Mesothelial cell of epicardium (in vitro differentiated cells): ENCODE measurements at regions not wholly inside any gene's neighbourhood (a gene's known extent, or its start where the extent isn't known, plus 50 kb on each side); places are given as distances from the start of the nearest gene placed in this dataset.
"Not testable (repeated sequence)": the region's sequence is repeated elsewhere in the genome, so short reads cannot be mapped to it uniquely, and the experiment has no call there.

ENCODE experiments used
- DNase-seq, 2 experiments: peaks; one replicate each; pipeline ENCODE4 v3.0.0; 2021; ENCODE audit warnings: low spot score in 2 of 2; ENCODE audit not compliant: unreplicated experiment in 2 of 2
- H3K27ac Mint-ChIP-seq: 2 replicates; pipeline ENCODE4 v1.8.0; 2021; ENCODE audit warnings: mixed read lengths
- H3K27me3 Mint-ChIP-seq: 2 replicates; pipeline ENCODE4 v1.8.0; 2021; ENCODE audit warnings: low read depth, mixed read lengths
- H3K36me3 Mint-ChIP-seq: 2 replicates; pipeline ENCODE4 v1.8.0; 2021; ENCODE audit warnings: mixed read lengths
- H3K4me1 Mint-ChIP-seq: 2 replicates; pipeline ENCODE4 v1.8.0; 2021; ENCODE audit warnings: mixed read lengths
- H3K4me3 Mint-ChIP-seq: 2 replicates; pipeline ENCODE4 v1.8.0; 2021; ENCODE audit warnings: mild to moderate bottlenecking, moderate library complexity, mixed read lengths
- H3K9me3 Mint-ChIP-seq: 2 replicates; pipeline ENCODE4 v1.8.0; 2021; ENCODE audit warnings: mixed read lengths
- CTCF ChIP-seq: fragments of 200-600 bp; sonication (generic); IDR thresholded peaks from one replicate; pipeline ENCODE4 v1.5.0; 2021; ENCODE audit warnings: antibody characterized with exemption; ENCODE audit not compliant: unreplicated experiment

DNA sequence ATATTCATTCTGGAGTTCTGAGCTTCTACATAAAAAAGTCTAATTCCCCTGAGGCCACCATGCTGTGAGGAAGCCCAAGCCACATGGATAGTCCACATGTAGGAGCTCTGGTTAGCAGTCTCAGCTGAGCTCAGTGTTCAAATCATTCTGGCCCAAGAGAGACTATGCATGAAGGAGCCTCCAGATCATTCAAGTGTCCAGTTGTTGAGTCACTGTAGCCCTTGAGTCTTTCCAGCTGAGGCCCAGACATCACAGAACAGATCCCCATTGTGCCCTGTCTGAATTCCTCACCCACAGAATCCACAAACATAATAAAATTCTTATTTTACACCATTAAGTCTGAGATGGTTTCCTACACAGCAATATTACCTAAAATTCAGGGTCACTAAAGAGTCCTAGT, 107.0 kb upstream of the NGF start:
- TF ChIP-seq CTCF, result no peak
- H3K4me1 Mint-ChIP-seq, result peaks cover 33% of the 10 kb centered on the region
- no peak for DNase-seq
- no peak overlapping the region for H3K4me3 Mint-ChIP-seq
- no peaks in the 10 kb centered on the region for H3K36me3 Mint-ChIP-seq
- peaks cover 3% of the 10 kb centered on the region for H3K9me3 Mint-ChIP-seq
- no peaks in the 10 kb centered on the region for H3K27me3 Mint-ChIP-seq
- H3K27ac Mint-ChIP-seq, result no peak overlapping the region

- peaks cover 41% of the 10 kb centered on the region for H3K4me1 Mint-ChIP-seq
- H3K36me3 Mint-ChIP-seq, result no peaks in the 10 kb centered on the region
- H3K4me3 Mint-ChIP-seq, result no peak overlapping the region
These were observed 102.7 kb upstream of the NGF start for GRCh38 chr1:115440733-115441132.

GRCh38 chr1:115439520-115439919, 101.5 kb upstream of the NGF start:
- not testable (repeated sequence) for H3K4me3 Mint-ChIP-seq, H3K27ac Mint-ChIP-seq, H3K36me3 Mint-ChIP-seq, H3K27me3 Mint-ChIP-seq, H3K9me3 Mint-ChIP-seq, DNase-seq
- H3K4me1 Mint-ChIP-seq, result peaks cover 45% of the 10 kb centered on the region

More at GRCh38 chr1:115440733-115441132, 102.7 kb upstream of the NGF start:
- Mint-ChIP-seq H3K27ac (peak overlapping the region; percentile 16), H3K9me3 (peaks cover 4% of the 10 kb centered on the region), H3K27me3 (no peaks in the 10 kb centered on the region)
- DNase-seq, result no peak
- TF ChIP-seq CTCF, result no peak

DNA sequence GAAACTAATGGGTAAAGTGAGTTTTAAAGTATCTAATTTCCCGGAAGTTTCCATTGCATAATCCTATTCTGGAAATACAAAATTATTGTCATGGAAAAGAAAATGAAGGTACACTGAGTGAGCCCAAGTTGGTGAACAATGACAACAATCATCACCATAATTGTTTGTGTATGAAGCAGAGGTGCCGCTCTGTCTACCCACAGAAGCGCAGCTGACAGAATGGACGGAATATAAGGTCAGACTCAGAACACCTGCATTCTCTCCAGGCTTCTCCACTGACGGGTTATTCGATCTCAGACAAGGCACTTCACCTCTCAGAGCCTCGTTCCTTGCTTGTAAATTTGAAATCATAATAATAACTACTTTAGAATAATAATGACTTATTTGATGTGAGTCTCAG, 99.1 kb upstream of the NGF start:
- Mint-ChIP-seq H3K27me3 (no peaks in the 10 kb centered on the region), H3K4me1 (peaks cover 52% of the 10 kb centered on the region), H3K36me3 (no peaks in the 10 kb centered on the region), H3K4me3 (no peak overlapping the region), H3K9me3 (peaks cover 7% of the 10 kb centered on the region), H3K27ac (no peak overlapping the region)
- TF ChIP-seq CTCF, result no peak
- DNase-seq, result no peak

DNA sequence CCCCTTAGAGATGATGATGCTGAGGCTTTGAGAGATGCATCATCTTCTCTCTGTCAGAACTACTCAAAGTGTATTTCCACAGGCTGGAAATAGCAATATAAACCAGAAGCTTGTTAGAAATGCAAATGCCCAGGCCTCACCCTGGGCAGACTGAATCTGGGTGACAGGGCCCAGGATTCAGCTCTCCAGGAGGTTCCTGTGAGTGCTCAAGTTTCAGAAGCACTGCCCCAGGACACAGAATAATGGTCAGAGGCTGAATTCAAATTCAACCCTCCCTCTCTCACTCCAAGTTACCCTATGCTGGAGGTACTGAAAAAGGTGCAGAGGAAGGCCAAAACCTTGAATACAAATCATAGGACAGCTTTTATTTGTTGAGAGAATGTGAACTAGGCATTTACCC, 98.5 kb upstream of the NGF start:
- DNase-seq, result no peak
- Mint-ChIP-seq H3K27ac (no peak overlapping the region), H3K4me3 (no peak overlapping the region), H3K27me3 (no peaks in the 10 kb centered on the region), H3K4me1 (peaks cover 47% of the 10 kb centered on the region), H3K9me3 (peaks cover 7% of the 10 kb centered on the region), H3K36me3 (no peaks in the 10 kb centered on the region)
- no peak for TF ChIP-seq CTCF

DNA sequence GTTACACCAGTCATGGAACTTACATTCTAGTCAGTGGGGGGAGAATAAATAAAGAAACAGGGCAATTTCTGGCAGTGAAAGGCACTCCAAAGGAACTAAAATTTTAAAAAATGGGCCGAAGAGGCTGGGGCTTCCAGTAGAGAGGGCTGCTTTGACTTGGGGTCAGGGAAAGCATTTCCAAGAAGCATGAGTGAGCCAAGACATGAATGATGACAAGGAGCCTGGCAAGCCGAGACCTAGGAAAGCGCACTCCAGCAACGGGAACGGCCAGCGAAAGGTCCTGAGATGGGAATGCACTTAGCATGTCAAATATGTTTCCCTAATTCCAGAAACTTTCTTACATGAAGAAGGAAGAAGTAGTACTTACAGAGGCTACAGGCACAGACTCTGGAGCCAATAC, 95.4 kb upstream of the NGF start:
- DNase-seq, result no peak
- H3K4me3 Mint-ChIP-seq, result no peak overlapping the region
- no peaks in the 10 kb centered on the region for H3K27me3 Mint-ChIP-seq
- peak overlapping the region; percentile 47 for H3K27ac Mint-ChIP-seq
- H3K9me3 Mint-ChIP-seq, result peaks cover 7% of the 10 kb centered on the region
- TF ChIP-seq CTCF, result no peak
- peaks cover 32% of the 10 kb centered on the region for H3K4me1 Mint-ChIP-seq
- no peaks in the 10 kb centered on the region for H3K36me3 Mint-ChIP-seq
